GM23338 (cell line): ENCODE measurements at regions not wholly inside any gene's neighbourhood (a gene's known extent, or its start where the extent isn't known, plus 50 kb on each side); places are given as distances from the start of the nearest gene placed in this dataset.

ENCODE experiments used
- ATAC-seq: fragments of 200-7000 bp; cut with Tn5 transposase; 3 replicates; pipeline ENCODE4 v1.9.1; 2020
- DNase-seq: peaks from one replicate; pipeline ENCODE4 v3.0.0-alpha.2; 2015; ENCODE audit warnings: low spot score
- H2AFZ ChIP-seq: fragments of 200-600 bp; sonication (generic); 2 replicates; pipeline ENCODE4 v1.8.0; 2016; ENCODE audit warnings: antibody characterized with exemption, mild to moderate bottlenecking, moderate library complexity
- H3F3A ChIP-seq: fragments of 200-600 bp; sonication (generic); replicated peaks from 2 replicates; pipeline ENCODE4 v1.8.0; 2017; ENCODE audit warnings: antibody characterized with exemption, mixed run types, low read depth
- H3K27ac ChIP-seq: fragments of 200-600 bp; sonication (generic); 2 replicates; pipeline ENCODE4 v1.6.1; 2016; ENCODE audit warnings: low read depth
- H3K27me3 ChIP-seq: fragments of 200-600 bp; sonication (generic); 2 replicates; pipeline ENCODE4 v1.8.0; 2016; ENCODE audit warnings: mild to moderate bottlenecking, mixed run types, moderate library complexity; ENCODE audit not compliant: insufficient read depth
- H3K36me3 ChIP-seq: fragments of 200-600 bp; sonication (generic); 2 replicates; pipeline ENCODE4 v1.8.0; 2016; ENCODE audit warnings: mild to moderate bottlenecking; ENCODE audit not compliant: insufficient read depth
- H3K4me1 ChIP-seq: fragments of 200-600 bp; sonication (generic); 2 replicates; pipeline ENCODE4 v1.8.0; 2016; ENCODE audit warnings: mild to moderate bottlenecking, moderate library complexity; ENCODE audit not compliant: insufficient read depth
- H3K4me2 ChIP-seq: fragments of 200-600 bp; sonication (generic); 2 replicates; pipeline ENCODE4 v1.7.1; 2017; ENCODE audit warnings: mixed run types
- H3K4me3 ChIP-seq: fragments of 200-600 bp; sonication (generic); 2 replicates; pipeline ENCODE4 v1.6.1; 2016; ENCODE audit warnings: mixed run types
- H3K79me2 ChIP-seq: fragments of 200-600 bp; sonication (generic); replicated peaks from 2 replicates; pipeline ENCODE4 v1.8.0; 2017; ENCODE audit warnings: mild to moderate bottlenecking; ENCODE audit not compliant: insufficient read depth
- H3K9me2 ChIP-seq: fragments of 200-600 bp; sonication (generic); 2 replicates; pipeline ENCODE4 v1.8.0; 2017; ENCODE audit not compliant: insufficient read depth
- H4K20me1 ChIP-seq: fragments of 200-600 bp; sonication (generic); replicated peaks from 2 replicates; pipeline ENCODE4 v1.8.0; 2017; ENCODE audit warnings: mild to moderate bottlenecking; ENCODE audit not compliant: insufficient read depth
- H3K27ac Mint-ChIP-seq: 2 replicates; pipeline ENCODE4 v1.8.0; 2020; ENCODE audit warnings: inconsistent platforms, mild to moderate bottlenecking, moderate library complexity, mixed read lengths
- H3K27me3 Mint-ChIP-seq: 3 replicates; pipeline ENCODE4 v1.8.0; 2022; ENCODE audit warnings: low read depth, mild to moderate bottlenecking, moderate library complexity, mixed read lengths, inconsistent platforms; ENCODE audit not compliant: insufficient read depth, poor library complexity
- H3K36me3 Mint-ChIP-seq: 3 replicates; pipeline ENCODE4 v1.8.0; 2021; ENCODE audit warnings: low read depth, mild to moderate bottlenecking, inconsistent platforms, moderate library complexity, mixed read lengths
- H3K4me1 Mint-ChIP-seq: 3 replicates; pipeline ENCODE4 v1.8.0; 2020; ENCODE audit warnings: mild to moderate bottlenecking, inconsistent platforms, mixed read lengths
- H3K4me3 Mint-ChIP-seq: 3 replicates; pipeline ENCODE4 v1.8.0; 2021; ENCODE audit warnings: moderate library complexity, mild to moderate bottlenecking, inconsistent platforms, mixed read lengths
- H3K9me3 Mint-ChIP-seq: 3 replicates; pipeline ENCODE4 v1.8.0; 2020; ENCODE audit warnings: moderate library complexity, mild to moderate bottlenecking, inconsistent platforms, mixed read lengths
- CREB1 ChIP-seq: fragments of 250-450 bp; sonication (Bioruptor Pico); IDR thresholded peaks from 2 replicates; pipeline ENCODE4 v1.5.0; 2020; ENCODE audit warnings: low read depth, mild to moderate bottlenecking, moderate library complexity
- EZH2 ChIP-seq: fragments of 200-600 bp; sonication (generic); IDR thresholded peaks from one replicate; pipeline ENCODE4 v1.8.0; 2017; ENCODE audit warnings: antibody characterized with exemption, mild to moderate bottlenecking, low read depth; ENCODE audit not compliant: unreplicated experiment
- EZH2phosphoT487 ChIP-seq: fragments of 200-600 bp; sonication (generic); IDR thresholded peaks from one replicate; pipeline ENCODE4 v1.8.1; 2018; ENCODE audit warnings: antibody characterized with exemption; ENCODE audit not compliant: unreplicated experiment
- JUNB ChIP-seq: IDR thresholded peaks from one replicate; pipeline ENCODE4 v1.6.1; 2016; ENCODE audit warnings: antibody characterized with exemption; ENCODE audit not compliant: unreplicated experiment
- NANOG ChIP-seq: IDR thresholded peaks from 2 replicates; pipeline ENCODE4 v1.6.1; 2016; ENCODE audit warnings: antibody characterized with exemption, borderline replicate concordance
- POLR2AphosphoS5 ChIP-seq: IDR thresholded peaks from 2 replicates; pipeline ENCODE4 v1.6.1; 2016; ENCODE audit warnings: antibody characterized with exemption, low read depth
- STAT1 ChIP-seq: IDR thresholded peaks from one replicate; pipeline ENCODE4 v1.6.1; 2016; ENCODE audit warnings: antibody characterized with exemption; ENCODE audit not compliant: unreplicated experiment
- ZNF114 ChIP-seq: fragments of 250-450 bp; sonication (Bioruptor Pico); IDR thresholded peaks from 2 replicates; pipeline ENCODE4 v1.5.0; 2020; ENCODE audit warnings: mild to moderate bottlenecking, moderate library complexity
- ZNF331 ChIP-seq: fragments of 250-450 bp; sonication (Bioruptor Pico); IDR thresholded peaks from 2 replicates; pipeline ENCODE4 v1.5.0; 2020; ENCODE audit warnings: low read depth, mild to moderate bottlenecking, moderate library complexity
- TF ChIP-seq, protein P1 (sequence below), 2 experiments: fragments of 200-600 bp in 1 of 2; sonication (generic) in 1 of 2; conservative IDR thresholded peaks; 2 replicates each; pipeline versions ENCODE4 v1.5.1 to v1.6.1; 2016 to 2017; ENCODE audit warnings: antibody characterized with exemption in 2 of 2, low read depth in 2 of 2, mild to moderate bottlenecking in 2 of 2, moderate library complexity in 1 of 2
- TF ChIP-seq, protein P2 (sequence below): IDR thresholded peaks from one replicate; pipeline ENCODE4 v1.6.1; 2018; ENCODE audit warnings: antibody characterized with exemption; ENCODE audit not compliant: unreplicated experiment
- TF ChIP-seq, protein P3 (sequence below): fragments of 250-450 bp; sonication (Bioruptor Pico); IDR thresholded peaks from 2 replicates; pipeline ENCODE4 v1.5.0; 2020; ENCODE audit warnings: mild to moderate bottlenecking, moderate library complexity
- TF ChIP-seq, protein P4 (sequence below): IDR thresholded peaks from 2 replicates; pipeline ENCODE4 v1.6.1; 2016; ENCODE audit warnings: antibody characterized with exemption

DNA sequence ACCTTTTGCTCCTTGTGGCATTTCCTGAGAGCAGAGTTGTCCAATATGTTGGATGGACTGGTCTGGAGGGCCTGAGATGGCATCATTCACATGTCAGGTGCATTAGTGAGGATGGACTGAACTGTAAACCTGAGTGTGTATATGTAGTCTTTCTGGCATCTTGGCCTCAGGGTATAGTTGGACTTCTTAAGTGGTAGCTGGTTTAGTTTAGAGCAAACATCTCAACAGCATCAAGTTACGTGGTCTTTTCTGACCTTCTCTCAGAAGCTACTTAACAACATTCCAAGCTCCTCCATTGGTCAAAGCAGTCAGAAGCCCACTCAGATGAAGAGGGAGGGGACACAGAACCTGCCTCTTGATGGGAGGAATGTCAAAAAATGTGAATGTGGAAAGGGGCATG is 829.9 kb downstream of the METTL15 start:
- no peaks in the 10 kb centered on the region for H3K36me3 Mint-ChIP-seq
- H3K27me3 Mint-ChIP-seq, result no peaks in the 10 kb centered on the region
- DNase-seq, result no peak
- Histone ChIP-seq H3K4me3 (no peak overlapping the region), H4K20me1 (no peaks in the 10 kb centered on the region), H3K27ac (no peak overlapping the region), H3K36me3 (no peaks in the 10 kb centered on the region), H3K4me2 (no peak overlapping the region), H2AFZ (no peak overlapping the region), H3K4me1 (peaks cover 8% of the 10 kb centered on the region; the same call in 1 of the 2 replicates), H3K9me2 (no peaks in the 10 kb centered on the region), H3K27me3 (no peaks in the 10 kb centered on the region), H3K79me2 (no peaks in the 10 kb centered on the region), H3F3A (no peaks in the 10 kb centered on the region)
- no peaks in the 10 kb centered on the region for H3K9me3 Mint-ChIP-seq
- no peak overlapping the region for H3K27ac Mint-ChIP-seq
- peaks cover 23% of the 10 kb centered on the region for H3K4me1 Mint-ChIP-seq
- ATAC-seq, result no peak
- no peak overlapping the region for H3K4me3 Mint-ChIP-seq
- TF ChIP-seq, protein P1, sequence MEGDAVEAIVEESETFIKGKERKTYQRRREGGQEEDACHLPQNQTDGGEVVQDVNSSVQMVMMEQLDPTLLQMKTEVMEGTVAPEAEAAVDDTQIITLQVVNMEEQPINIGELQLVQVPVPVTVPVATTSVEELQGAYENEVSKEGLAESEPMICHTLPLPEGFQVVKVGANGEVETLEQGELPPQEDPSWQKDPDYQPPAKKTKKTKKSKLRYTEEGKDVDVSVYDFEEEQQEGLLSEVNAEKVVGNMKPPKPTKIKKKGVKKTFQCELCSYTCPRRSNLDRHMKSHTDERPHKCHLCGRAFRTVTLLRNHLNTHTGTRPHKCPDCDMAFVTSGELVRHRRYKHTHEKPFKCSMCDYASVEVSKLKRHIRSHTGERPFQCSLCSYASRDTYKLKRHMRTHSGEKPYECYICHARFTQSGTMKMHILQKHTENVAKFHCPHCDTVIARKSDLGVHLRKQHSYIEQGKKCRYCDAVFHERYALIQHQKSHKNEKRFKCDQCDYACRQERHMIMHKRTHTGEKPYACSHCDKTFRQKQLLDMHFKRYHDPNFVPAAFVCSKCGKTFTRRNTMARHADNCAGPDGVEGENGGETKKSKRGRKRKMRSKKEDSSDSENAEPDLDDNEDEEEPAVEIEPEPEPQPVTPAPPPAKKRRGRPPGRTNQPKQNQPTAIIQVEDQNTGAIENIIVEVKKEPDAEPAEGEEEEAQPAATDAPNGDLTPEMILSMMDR (conservative IDR thresholded peaks at IDR 0.05; ENCODE audit: low read depth in 2 of 2), result no peak
- no peak for TF ChIP-seq JUNB
- TF ChIP-seq NANOG, result no peak
- TF ChIP-seq, protein P2, sequence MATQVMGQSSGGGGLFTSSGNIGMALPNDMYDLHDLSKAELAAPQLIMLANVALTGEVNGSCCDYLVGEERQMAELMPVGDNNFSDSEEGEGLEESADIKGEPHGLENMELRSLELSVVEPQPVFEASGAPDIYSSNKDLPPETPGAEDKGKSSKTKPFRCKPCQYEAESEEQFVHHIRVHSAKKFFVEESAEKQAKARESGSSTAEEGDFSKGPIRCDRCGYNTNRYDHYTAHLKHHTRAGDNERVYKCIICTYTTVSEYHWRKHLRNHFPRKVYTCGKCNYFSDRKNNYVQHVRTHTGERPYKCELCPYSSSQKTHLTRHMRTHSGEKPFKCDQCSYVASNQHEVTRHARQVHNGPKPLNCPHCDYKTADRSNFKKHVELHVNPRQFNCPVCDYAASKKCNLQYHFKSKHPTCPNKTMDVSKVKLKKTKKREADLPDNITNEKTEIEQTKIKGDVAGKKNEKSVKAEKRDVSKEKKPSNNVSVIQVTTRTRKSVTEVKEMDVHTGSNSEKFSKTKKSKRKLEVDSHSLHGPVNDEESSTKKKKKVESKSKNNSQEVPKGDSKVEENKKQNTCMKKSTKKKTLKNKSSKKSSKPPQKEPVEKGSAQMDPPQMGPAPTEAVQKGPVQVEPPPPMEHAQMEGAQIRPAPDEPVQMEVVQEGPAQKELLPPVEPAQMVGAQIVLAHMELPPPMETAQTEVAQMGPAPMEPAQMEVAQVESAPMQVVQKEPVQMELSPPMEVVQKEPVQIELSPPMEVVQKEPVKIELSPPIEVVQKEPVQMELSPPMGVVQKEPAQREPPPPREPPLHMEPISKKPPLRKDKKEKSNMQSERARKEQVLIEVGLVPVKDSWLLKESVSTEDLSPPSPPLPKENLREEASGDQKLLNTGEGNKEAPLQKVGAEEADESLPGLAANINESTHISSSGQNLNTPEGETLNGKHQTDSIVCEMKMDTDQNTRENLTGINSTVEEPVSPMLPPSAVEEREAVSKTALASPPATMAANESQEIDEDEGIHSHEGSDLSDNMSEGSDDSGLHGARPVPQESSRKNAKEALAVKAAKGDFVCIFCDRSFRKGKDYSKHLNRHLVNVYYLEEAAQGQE, result no peak
- TF ChIP-seq, protein P3, sequence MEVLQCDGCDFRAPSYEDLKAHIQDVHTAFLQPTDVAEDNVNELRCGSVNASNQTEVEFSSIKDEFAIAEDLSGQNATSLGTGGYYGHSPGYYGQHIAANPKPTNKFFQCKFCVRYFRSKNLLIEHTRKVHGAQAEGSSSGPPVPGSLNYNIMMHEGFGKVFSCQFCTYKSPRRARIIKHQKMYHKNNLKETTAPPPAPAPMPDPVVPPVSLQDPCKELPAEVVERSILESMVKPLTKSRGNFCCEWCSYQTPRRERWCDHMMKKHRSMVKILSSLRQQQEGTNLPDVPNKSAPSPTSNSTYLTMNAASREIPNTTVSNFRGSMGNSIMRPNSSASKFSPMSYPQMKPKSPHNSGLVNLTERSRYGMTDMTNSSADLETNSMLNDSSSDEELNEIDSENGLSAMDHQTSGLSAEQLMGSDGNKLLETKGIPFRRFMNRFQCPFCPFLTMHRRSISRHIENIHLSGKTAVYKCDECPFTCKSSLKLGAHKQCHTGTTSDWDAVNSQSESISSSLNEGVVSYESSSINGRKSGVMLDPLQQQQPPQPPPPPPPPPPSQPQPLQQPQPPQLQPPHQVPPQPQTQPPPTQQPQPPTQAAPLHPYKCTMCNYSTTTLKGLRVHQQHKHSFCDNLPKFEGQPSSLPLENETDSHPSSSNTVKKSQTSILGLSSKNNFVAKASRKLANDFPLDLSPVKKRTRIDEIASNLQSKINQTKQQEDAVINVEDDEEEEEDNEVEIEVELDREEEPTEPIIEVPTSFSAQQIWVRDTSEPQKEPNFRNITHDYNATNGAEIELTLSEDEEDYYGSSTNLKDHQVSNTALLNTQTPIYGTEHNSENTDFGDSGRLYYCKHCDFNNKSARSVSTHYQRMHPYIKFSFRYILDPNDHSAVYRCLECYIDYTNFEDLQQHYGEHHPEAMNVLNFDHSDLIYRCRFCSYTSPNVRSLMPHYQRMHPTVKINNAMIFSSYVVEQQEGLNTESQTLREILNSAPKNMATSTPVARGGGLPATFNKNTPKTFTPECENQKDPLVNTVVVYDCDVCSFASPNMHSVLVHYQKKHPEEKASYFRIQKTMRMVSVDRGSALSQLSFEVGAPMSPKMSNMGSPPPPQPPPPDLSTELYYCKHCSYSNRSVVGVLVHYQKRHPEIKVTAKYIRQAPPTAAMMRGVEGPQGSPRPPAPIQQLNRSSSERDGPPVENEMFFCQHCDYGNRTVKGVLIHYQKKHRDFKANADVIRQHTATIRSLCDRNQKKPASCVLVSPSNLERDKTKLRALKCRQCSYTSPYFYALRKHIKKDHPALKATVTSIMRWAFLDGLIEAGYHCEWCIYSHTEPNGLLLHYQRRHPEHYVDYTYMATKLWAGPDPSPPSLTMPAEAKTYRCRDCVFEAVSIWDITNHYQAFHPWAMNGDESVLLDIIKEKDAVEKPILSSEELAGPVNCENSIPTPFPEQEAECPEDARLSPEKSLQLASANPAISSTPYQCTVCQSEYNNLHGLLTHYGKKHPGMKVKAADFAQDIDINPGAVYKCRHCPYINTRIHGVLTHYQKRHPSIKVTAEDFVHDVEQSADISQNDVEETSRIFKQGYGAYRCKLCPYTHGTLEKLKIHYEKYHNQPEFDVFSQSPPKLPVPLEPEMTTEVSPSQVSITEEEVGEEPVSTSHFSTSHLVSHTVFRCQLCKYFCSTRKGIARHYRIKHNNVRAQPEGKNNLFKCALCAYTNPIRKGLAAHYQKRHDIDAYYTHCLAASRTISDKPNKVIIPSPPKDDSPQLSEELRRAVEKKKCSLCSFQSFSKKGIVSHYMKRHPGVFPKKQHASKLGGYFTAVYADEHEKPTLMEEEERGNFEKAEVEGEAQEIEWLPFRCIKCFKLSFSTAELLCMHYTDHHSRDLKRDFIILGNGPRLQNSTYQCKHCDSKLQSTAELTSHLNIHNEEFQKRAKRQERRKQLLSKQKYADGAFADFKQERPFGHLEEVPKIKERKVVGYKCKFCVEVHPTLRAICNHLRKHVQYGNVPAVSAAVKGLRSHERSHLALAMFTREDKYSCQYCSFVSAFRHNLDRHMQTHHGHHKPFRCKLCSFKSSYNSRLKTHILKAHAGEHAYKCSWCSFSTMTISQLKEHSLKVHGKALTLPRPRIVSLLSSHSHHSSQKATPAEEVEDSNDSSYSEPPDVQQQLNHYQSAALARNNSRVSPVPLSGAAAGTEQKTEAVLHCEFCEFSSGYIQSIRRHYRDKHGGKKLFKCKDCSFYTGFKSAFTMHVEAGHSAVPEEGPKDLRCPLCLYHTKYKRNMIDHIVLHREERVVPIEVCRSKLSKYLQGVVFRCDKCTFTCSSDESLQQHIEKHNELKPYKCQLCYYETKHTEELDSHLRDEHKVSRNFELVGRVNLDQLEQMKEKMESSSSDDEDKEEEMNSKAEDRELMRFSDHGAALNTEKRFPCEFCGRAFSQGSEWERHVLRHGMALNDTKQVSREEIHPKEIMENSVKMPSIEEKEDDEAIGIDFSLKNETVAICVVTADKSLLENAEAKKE (CRISPR knock-in tag), result no peak
- TF ChIP-seq ZNF331 (CRISPR knock-in tag), result no peak
- TF ChIP-seq, protein P4, sequence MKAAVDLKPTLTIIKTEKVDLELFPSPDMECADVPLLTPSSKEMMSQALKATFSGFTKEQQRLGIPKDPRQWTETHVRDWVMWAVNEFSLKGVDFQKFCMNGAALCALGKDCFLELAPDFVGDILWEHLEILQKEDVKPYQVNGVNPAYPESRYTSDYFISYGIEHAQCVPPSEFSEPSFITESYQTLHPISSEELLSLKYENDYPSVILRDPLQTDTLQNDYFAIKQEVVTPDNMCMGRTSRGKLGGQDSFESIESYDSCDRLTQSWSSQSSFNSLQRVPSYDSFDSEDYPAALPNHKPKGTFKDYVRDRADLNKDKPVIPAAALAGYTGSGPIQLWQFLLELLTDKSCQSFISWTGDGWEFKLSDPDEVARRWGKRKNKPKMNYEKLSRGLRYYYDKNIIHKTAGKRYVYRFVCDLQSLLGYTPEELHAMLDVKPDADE, result no peak
- TF ChIP-seq STAT1, result no peak
- TF ChIP-seq EZH2phosphoT487, result no peak
- no peak for TF ChIP-seq EZH2
- no peak for TF ChIP-seq POLR2AphosphoS5
- TF ChIP-seq ZNF114, result no peak
- no peak for TF ChIP-seq CREB1
